ENCODE measurements at regions not wholly inside any gene's neighbourhood (a gene's known extent, or its start where the extent isn't known, plus 50 kb on each side); places are given as distances from the start of the nearest gene placed in this dataset.

GRCh38 chr11:42651621-42652020 lies 660.2 kb upstream of the API5 start:
- Histone ChIP-seq H2BK15ac (ENCODE audit: low read depth, poor library complexity, severe bottlenecking) (no peak overlapping the region), H4K8ac (ENCODE audit: low read length) (no peak overlapping the region), H2AK5ac (ENCODE audit: low read length, severe bottlenecking) (no peak overlapping the region), H3K36me3 (ENCODE audit: control insufficient read depth in 1 of 2, insufficient read depth in 2 of 2, low read depth in 1 of 2, low read length in 2 of 2) (no peaks in the 10 kb centered on the region), H3K4me1 (ENCODE audit: control insufficient read depth, insufficient read depth, low read depth, low read length) (no peaks in the 10 kb centered on the region), H3K27ac (ENCODE audit: low read length, poor library complexity, severe bottlenecking) (no peak overlapping the region), H3K4me2 (ENCODE audit: low read length, poor library complexity, severe bottlenecking) (no peak overlapping the region), H2AFZ (ENCODE audit: low read depth, low read length) (no peak overlapping the region), H2BK12ac (ENCODE audit: low read length in 2 of 2) (no peak overlapping the region), H4K91ac (ENCODE audit: low read length) (no peak overlapping the region), H3K9me3 (ENCODE audit: control insufficient read depth, low read length) (no peaks in the 10 kb centered on the region), H3K18ac (ENCODE audit: low read depth in 1 of 2, low read length in 2 of 2) (no peak overlapping the region), H2BK120ac (ENCODE audit: low read depth, low read length) (no peak overlapping the region), H3K9ac (ENCODE audit: low read length) (no peak overlapping the region), H3K23ac (ENCODE audit: low read length in 2 of 2) (no peak overlapping the region), H3K27me3 (ENCODE audit: control insufficient read depth in 1 of 2, insufficient read depth in 1 of 2, low read length in 2 of 2) (no peaks in the 10 kb centered on the region), H3K79me1 (replicated peaks; ENCODE audit: low read length, poor library complexity, severe bottlenecking) (no peaks in the 10 kb centered on the region), H3K4ac (ENCODE audit: low read depth in 1 of 2, low read length in 2 of 2) (no peak overlapping the region), H3K4me3 (ENCODE audit: insufficient read depth in 1 of 2, low read depth in 1 of 2, low read length in 2 of 2) (no peak overlapping the region), H2BK5ac (ENCODE audit: low read depth, low read length, poor library complexity, severe bottlenecking) (no peak overlapping the region), H3K14ac (ENCODE audit: low read length in 2 of 2) (no peak overlapping the region)
- DNase-seq = no peak

- Histone ChIP-seq H3K18ac (ENCODE audit: low read depth in 1 of 2, low read length in 2 of 2) (no peak overlapping the region), H3K4me1 (ENCODE audit: control insufficient read depth, insufficient read depth, low read depth, low read length) (no peaks in the 10 kb centered on the region), H3K4me3 (ENCODE audit: insufficient read depth in 1 of 2, low read depth in 1 of 2, low read length in 2 of 2) (no peak overlapping the region), H2BK120ac (ENCODE audit: low read depth, low read length) (no peak overlapping the region), H2BK12ac (ENCODE audit: low read length in 2 of 2) (no peak overlapping the region), H3K36me3 (ENCODE audit: control insufficient read depth in 1 of 2, insufficient read depth in 2 of 2, low read depth in 1 of 2, low read length in 2 of 2) (no peaks in the 10 kb centered on the region), H3K79me1 (replicated peaks; ENCODE audit: low read length, poor library complexity, severe bottlenecking) (no peaks in the 10 kb centered on the region), H3K4me2 (ENCODE audit: low read length, poor library complexity, severe bottlenecking) (no peak overlapping the region), H3K27me3 (ENCODE audit: control insufficient read depth in 1 of 2, insufficient read depth in 1 of 2, low read length in 2 of 2) (no peaks in the 10 kb centered on the region), H2AFZ (ENCODE audit: low read depth, low read length) (no peak overlapping the region), H2BK15ac (ENCODE audit: low read depth, poor library complexity, severe bottlenecking) (no peak overlapping the region), H2AK5ac (ENCODE audit: low read length, severe bottlenecking) (no peak overlapping the region), H4K8ac (ENCODE audit: low read length) (no peak overlapping the region), H2BK5ac (ENCODE audit: low read depth, low read length, poor library complexity, severe bottlenecking) (no peak overlapping the region), H3K27ac (ENCODE audit: low read length, poor library complexity, severe bottlenecking) (no peak overlapping the region), H3K23ac (ENCODE audit: low read length in 2 of 2) (no peak overlapping the region), H3K14ac (ENCODE audit: low read length in 2 of 2) (no peak overlapping the region), H3K9me3 (ENCODE audit: control insufficient read depth, low read length) (no peaks in the 10 kb centered on the region), H4K91ac (ENCODE audit: low read length) (no peak overlapping the region), H3K9ac (ENCODE audit: low read length) (no peak overlapping the region), H3K4ac (ENCODE audit: low read depth in 1 of 2, low read length in 2 of 2) (no peak overlapping the region)
- DNase-seq = no peak
- WGBS = 66% methylated on average over 3 of the region's 3 CpGs
These were observed 654.6 kb upstream of the API5 start for GRCh38 chr11:42657169-42657568.

- Histone ChIP-seq H3K23ac (ENCODE audit: low read length in 2 of 2) (no peak overlapping the region), H2BK12ac (ENCODE audit: low read length in 2 of 2) (no peak overlapping the region), H2BK15ac (ENCODE audit: low read depth, poor library complexity, severe bottlenecking) (no peak overlapping the region), H3K18ac (ENCODE audit: low read depth in 1 of 2, low read length in 2 of 2) (no peak overlapping the region), H3K9ac (ENCODE audit: low read length) (no peak overlapping the region), H2BK5ac (ENCODE audit: low read depth, low read length, poor library complexity, severe bottlenecking) (no peak overlapping the region), H4K91ac (ENCODE audit: low read length) (no peak overlapping the region), H3K9me3 (ENCODE audit: control insufficient read depth, low read length) (no peaks in the 10 kb centered on the region), H2AFZ (ENCODE audit: low read depth, low read length) (no peak overlapping the region), H3K27ac (ENCODE audit: low read length, poor library complexity, severe bottlenecking) (no peak overlapping the region), H4K8ac (ENCODE audit: low read length) (no peak overlapping the region), H3K14ac (ENCODE audit: low read length in 2 of 2) (no peak overlapping the region), H3K4me2 (ENCODE audit: low read length, poor library complexity, severe bottlenecking) (no peak overlapping the region), H3K79me1 (replicated peaks; ENCODE audit: low read length, poor library complexity, severe bottlenecking) (no peaks in the 10 kb centered on the region), H3K4me1 (ENCODE audit: control insufficient read depth, insufficient read depth, low read depth, low read length) (no peaks in the 10 kb centered on the region), H3K4ac (ENCODE audit: low read depth in 1 of 2, low read length in 2 of 2) (no peak overlapping the region), H2BK120ac (ENCODE audit: low read depth, low read length) (no peak overlapping the region), H3K36me3 (ENCODE audit: control insufficient read depth in 1 of 2, insufficient read depth in 2 of 2, low read depth in 1 of 2, low read length in 2 of 2) (no peaks in the 10 kb centered on the region), H3K4me3 (ENCODE audit: insufficient read depth in 1 of 2, low read depth in 1 of 2, low read length in 2 of 2) (no peak overlapping the region), H2AK5ac (ENCODE audit: low read length, severe bottlenecking) (no peak overlapping the region), H3K27me3 (ENCODE audit: control insufficient read depth in 1 of 2, insufficient read depth in 1 of 2, low read length in 2 of 2) (no peaks in the 10 kb centered on the region)
- 67% methylated on average over 2 of the region's 2 CpGs for WGBS
- DNase-seq = no peak
These were observed 649.9 kb upstream of the API5 start for GRCh38 chr11:42661942-42662341.

- H3K9me3 ChIP-seq (ENCODE audit: control insufficient read depth, low read length) = no peaks in the 10 kb centered on the region
These were observed 642.4 kb upstream of the API5 start for GRCh38 chr11:42669248-42669976.

More at GRCh38 chr11:42669248-42669976, 642.4 kb upstream of the API5 start:
- Histone ChIP-seq H2BK5ac (ENCODE audit: low read depth, low read length, poor library complexity, severe bottlenecking) (no peak overlapping the region), H2BK15ac (ENCODE audit: low read depth, poor library complexity, severe bottlenecking) (no peak overlapping the region), H3K79me1 (replicated peaks; ENCODE audit: low read length, poor library complexity, severe bottlenecking) (no peaks in the 10 kb centered on the region), H3K27me3 (ENCODE audit: control insufficient read depth in 1 of 2, insufficient read depth in 1 of 2, low read length in 2 of 2) (no peaks in the 10 kb centered on the region), H2BK12ac (ENCODE audit: low read length in 2 of 2) (no peak overlapping the region), H3K18ac (ENCODE audit: low read depth in 1 of 2, low read length in 2 of 2) (no peak overlapping the region), H3K9ac (ENCODE audit: low read length) (no peak overlapping the region), H3K4me3 (ENCODE audit: insufficient read depth in 1 of 2, low read depth in 1 of 2, low read length in 2 of 2) (no peak overlapping the region), H4K91ac (ENCODE audit: low read length) (no peak overlapping the region), H2AK5ac (ENCODE audit: low read length, severe bottlenecking) (no peak overlapping the region), H3K4ac (ENCODE audit: low read depth in 1 of 2, low read length in 2 of 2) (no peak overlapping the region), H2AFZ (ENCODE audit: low read depth, low read length) (no peak overlapping the region), H4K8ac (ENCODE audit: low read length) (no peak overlapping the region), H3K36me3 (ENCODE audit: control insufficient read depth in 1 of 2, insufficient read depth in 2 of 2, low read depth in 1 of 2, low read length in 2 of 2) (no peaks in the 10 kb centered on the region), H3K14ac (ENCODE audit: low read length in 2 of 2) (no peak overlapping the region), H2BK120ac (ENCODE audit: low read depth, low read length) (no peak overlapping the region), H3K4me1 (ENCODE audit: control insufficient read depth, insufficient read depth, low read depth, low read length) (no peaks in the 10 kb centered on the region), H3K27ac (ENCODE audit: low read length, poor library complexity, severe bottlenecking) (no peak overlapping the region), H3K23ac (ENCODE audit: low read length in 2 of 2) (no peak overlapping the region), H3K4me2 (ENCODE audit: low read length, poor library complexity, severe bottlenecking) (no peak overlapping the region)
- DNase-seq = no peak
- WGBS = 71% methylated on average over 5 of the region's 7 CpGs

All from mesenchymal stem cell (in vitro differentiated cells and primary cell).